ENCODE measurements at regions not wholly inside any gene's neighbourhood (a gene's known extent, or its start where the extent isn't known, plus 50 kb on each side); places are given as distances from the start of the nearest gene placed in this dataset.

DNA sequence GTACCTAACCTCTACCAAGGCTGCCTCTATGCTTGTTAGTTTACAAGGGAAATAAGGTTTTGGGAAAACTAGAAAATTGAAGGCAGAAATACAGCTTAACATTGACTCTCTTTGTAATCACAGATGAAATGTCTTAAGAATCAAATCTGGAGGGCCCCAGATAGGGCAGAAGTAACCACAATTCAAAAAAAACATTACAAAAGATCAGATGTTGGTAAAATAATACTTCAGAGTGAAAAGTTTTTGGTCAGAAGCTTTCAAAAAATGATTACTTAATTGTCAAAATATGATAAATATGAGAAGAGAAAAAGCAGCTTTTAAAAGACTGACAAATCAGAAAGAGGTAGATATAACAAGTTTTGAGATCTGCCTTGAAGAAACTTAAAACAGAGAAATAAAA lies 425.1 kb upstream of the NECTIN3 start:
- TF ChIP-seq, protein P1, sequence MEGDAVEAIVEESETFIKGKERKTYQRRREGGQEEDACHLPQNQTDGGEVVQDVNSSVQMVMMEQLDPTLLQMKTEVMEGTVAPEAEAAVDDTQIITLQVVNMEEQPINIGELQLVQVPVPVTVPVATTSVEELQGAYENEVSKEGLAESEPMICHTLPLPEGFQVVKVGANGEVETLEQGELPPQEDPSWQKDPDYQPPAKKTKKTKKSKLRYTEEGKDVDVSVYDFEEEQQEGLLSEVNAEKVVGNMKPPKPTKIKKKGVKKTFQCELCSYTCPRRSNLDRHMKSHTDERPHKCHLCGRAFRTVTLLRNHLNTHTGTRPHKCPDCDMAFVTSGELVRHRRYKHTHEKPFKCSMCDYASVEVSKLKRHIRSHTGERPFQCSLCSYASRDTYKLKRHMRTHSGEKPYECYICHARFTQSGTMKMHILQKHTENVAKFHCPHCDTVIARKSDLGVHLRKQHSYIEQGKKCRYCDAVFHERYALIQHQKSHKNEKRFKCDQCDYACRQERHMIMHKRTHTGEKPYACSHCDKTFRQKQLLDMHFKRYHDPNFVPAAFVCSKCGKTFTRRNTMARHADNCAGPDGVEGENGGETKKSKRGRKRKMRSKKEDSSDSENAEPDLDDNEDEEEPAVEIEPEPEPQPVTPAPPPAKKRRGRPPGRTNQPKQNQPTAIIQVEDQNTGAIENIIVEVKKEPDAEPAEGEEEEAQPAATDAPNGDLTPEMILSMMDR (IDR thresholded peaks at IDR 0.05): no peak
- peaks cover 9% of the 10 kb centered on the region for H3K9me3 Mint-ChIP-seq
- no peak overlapping the region for H3K27ac Mint-ChIP-seq
- H3K4me3 Mint-ChIP-seq: no peak overlapping the region
- H3K4me1 Mint-ChIP-seq: peaks cover 2% of the 10 kb centered on the region
- no peak for DNase-seq
- no peaks in the 10 kb centered on the region for H3K27me3 Mint-ChIP-seq (ENCODE audit: low read depth, poor library complexity)
- no peaks in the 10 kb centered on the region for H3K36me3 Mint-ChIP-seq (ENCODE audit: low read depth)

GRCh38 chr3:110647586-110647985 lies 424.0 kb upstream of the NECTIN3 start:
- peaks cover 9% of the 10 kb centered on the region for H3K9me3 Mint-ChIP-seq
- TF ChIP-seq, protein P1 (IDR thresholded peaks at IDR 0.05): no peak
- peaks cover 4% of the 10 kb centered on the region for H3K4me1 Mint-ChIP-seq
- H3K36me3 Mint-ChIP-seq (ENCODE audit: low read depth): no peaks in the 10 kb centered on the region
- H3K27me3 Mint-ChIP-seq (ENCODE audit: low read depth, poor library complexity): no peaks in the 10 kb centered on the region
- H3K27ac Mint-ChIP-seq: no peak overlapping the region
- no peak for DNase-seq
- no peak overlapping the region for H3K4me3 Mint-ChIP-seq

DNA sequence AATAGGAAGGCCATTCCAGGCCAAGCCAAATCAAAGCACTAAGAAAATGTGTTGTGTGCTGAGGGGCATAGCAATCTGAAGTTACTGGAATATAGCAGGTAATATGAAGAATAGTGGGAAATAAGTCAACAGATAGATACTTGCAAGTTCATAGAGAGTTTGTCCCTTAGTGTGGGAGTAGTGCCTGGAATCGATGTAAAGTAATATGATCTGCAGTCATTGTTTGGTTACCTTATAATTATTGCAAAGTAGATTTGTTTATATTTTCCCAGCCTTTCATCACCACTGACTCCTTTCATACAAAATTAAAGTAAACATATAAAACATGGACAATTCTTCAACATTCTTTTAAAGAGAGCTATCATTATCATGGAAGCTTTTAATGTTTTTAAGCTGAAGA lies 420.9 kb upstream of the NECTIN3 start:
- Mint-ChIP-seq H3K4me1 (peaks cover 4% of the 10 kb centered on the region), H3K4me3 (no peak overlapping the region), H3K36me3 (ENCODE audit: low read depth) (no peaks in the 10 kb centered on the region), H3K27me3 (ENCODE audit: low read depth, poor library complexity) (no peaks in the 10 kb centered on the region), H3K27ac (no peak overlapping the region), H3K9me3 (no peaks in the 10 kb centered on the region)
- TF ChIP-seq, protein P1 (IDR thresholded peaks at IDR 0.05): no peak
- DNase-seq: no peak

DNA sequence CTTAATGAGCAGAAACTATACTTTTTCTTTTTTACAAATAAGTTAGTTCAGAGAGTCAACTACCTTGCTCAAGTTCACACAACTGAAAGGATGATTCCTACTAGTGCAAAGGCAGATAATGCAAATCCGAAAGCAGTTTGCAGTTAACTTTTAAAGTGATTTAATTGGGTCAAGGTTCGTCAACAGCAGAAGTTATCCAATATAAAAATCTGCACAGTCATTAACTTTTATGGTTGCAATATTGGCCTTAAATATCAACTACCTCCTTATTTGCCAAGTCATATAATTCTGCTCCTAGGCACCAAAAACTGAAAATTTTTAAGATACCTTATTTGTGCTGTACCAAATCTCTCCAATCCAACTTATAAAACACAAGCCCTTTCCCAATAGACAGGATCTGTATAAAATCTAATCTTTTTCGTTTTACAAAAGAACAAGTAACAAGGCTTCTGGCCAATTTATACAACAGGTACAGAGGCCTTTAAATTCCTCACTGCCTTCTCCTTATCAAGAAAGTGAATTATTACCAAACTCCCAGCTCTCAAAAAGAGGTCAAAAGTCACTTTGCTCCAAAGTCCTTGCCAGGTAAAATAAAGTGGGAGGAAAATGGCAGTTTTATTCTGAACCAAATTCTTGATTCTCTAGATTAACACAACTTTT lies 416.6 kb upstream of the NECTIN3 start:
- no peaks in the 10 kb centered on the region for H3K27me3 Mint-ChIP-seq (ENCODE audit: low read depth, poor library complexity)
- DNase-seq: no peak
- TF ChIP-seq, protein P1 (IDR thresholded peaks at IDR 0.05): no peak
- H3K4me1 Mint-ChIP-seq: peaks cover 4% of the 10 kb centered on the region
- H3K27ac Mint-ChIP-seq: no peak overlapping the region
- no peak overlapping the region for H3K4me3 Mint-ChIP-seq
- no peaks in the 10 kb centered on the region for H3K9me3 Mint-ChIP-seq
- no peaks in the 10 kb centered on the region for H3K36me3 Mint-ChIP-seq (ENCODE audit: low read depth)

- Mint-ChIP-seq H3K4me3 (no peak overlapping the region), H3K4me1 (peaks cover 2% of the 10 kb centered on the region)
- TF ChIP-seq, protein P1 (IDR thresholded peaks at IDR 0.05): no peak
These were observed 415.1 kb upstream of the NECTIN3 start for GRCh38 chr3:110656394-110657025.

DNA sequence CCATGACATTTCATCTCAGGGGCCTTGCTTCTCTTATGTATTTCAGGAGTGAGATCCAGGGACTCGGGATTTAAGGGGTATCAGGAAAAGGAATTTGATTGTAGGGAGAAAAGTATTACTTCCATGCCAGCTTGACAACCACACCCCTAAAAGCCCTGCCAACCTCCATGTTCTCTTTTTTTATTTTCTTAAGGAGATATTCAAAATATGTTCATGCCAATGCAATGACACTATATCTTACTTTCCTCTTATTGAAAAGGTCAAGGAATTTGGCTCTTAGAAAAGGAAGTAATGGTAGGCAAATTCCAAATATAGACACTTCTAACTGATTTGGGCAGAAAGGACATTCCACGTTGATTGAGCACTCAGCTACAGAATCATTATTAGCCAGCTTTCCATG lies 407.5 kb upstream of the NECTIN3 start:
- H3K4me3 Mint-ChIP-seq: no peak overlapping the region
- peaks cover 6% of the 10 kb centered on the region for H3K36me3 Mint-ChIP-seq (ENCODE audit: low read depth)
- no peak overlapping the region for H3K27ac Mint-ChIP-seq
- TF ChIP-seq, protein P1 (IDR thresholded peaks at IDR 0.05): no peak
- H3K4me1 Mint-ChIP-seq: no peaks in the 10 kb centered on the region
- H3K9me3 Mint-ChIP-seq: peaks cover 14% of the 10 kb centered on the region
- DNase-seq: no peak
- H3K27me3 Mint-ChIP-seq (ENCODE audit: low read depth, poor library complexity): no peaks in the 10 kb centered on the region

More at GRCh38 chr3:110656394-110657025, 415.1 kb upstream of the NECTIN3 start:
- H3K27me3 Mint-ChIP-seq (ENCODE audit: low read depth, poor library complexity): no peaks in the 10 kb centered on the region
- H3K27ac Mint-ChIP-seq: no peak overlapping the region
- no peaks in the 10 kb centered on the region for H3K9me3 Mint-ChIP-seq
- no peaks in the 10 kb centered on the region for H3K36me3 Mint-ChIP-seq (ENCODE audit: low read depth)
- DNase-seq: no peak
